ENCODE measurements at regions not wholly inside any gene's neighbourhood (a gene's known extent, or its start where the extent isn't known, plus 50 kb on each side); places are given as distances from the start of the nearest gene placed in this dataset.
"Not testable (repeated sequence)": the region's sequence is repeated elsewhere in the genome, so short reads cannot be mapped to it uniquely, and the experiment has no call there.

GRCh38 chr5:62043289-62044280 lies 262.4 kb upstream of the KIF2A start:
- DNase-seq = no peak

GRCh38 chr5:62044989-62045388 lies 261.0 kb upstream of the KIF2A start:
- no peak for DNase-seq

DNA sequence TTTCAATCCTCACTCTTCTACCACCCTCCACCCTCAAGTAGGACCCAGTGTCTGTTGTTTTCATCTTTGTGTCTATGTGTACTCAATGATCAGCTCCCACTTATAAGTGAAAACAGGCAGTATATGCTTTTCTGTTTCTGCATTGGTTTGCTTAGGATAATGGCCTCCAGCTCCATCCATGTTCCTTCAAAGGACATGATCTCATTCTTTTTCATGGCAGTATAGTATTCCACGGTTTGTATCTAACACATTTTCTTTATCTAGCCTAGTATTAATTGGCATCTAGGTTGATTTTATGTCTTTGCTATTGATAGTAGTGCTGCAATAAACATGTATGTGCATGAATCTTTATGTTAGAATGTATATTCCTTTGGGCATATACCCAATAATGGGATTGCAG lies 259.8 kb upstream of the KIF2A start:
- DNase-seq = no peak

DNA sequence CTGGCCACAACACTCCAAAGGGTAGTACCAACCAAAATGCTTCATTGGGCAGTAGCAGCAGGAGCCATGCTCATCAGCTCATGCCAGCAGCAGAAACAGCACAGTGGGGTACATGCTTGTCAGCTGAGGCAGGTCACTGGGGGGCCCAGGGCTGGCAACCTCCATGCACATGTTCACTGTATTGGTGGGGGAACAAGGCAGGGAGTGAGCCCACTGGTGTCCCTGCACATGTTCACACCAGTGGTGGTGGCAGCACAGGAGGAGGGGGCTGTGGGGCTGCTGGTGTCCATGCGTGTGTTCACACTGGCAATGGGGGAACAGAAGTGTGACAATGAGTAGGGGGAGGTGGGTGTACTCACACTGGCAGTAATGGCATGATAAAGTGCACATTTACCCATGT lies 254.3 kb upstream of the KIF2A start:
- no peak for DNase-seq

DNA sequence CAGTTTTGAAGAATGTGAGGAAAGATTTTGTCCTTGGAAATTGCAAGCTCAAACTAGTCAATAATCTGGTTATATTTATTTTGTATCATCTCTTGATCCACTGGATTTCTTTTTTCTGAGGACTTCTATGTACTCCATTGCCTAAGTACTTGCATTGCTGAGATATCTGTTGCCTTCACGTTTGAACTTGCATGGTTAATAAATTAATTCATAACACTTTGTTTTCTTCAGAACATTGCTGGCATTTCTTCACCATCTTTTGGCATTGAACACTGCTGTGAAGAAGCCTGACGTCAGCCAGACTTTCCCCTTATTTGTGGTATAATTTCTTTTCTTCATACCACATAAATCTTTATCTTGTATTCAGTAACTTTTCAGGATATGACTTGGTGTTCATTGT lies 246.0 kb upstream of the KIF2A start:
- DNase-seq = no peak

- DNase-seq = no peak
Measured at GRCh38 chr5:62065050-62065449, 241.0 kb upstream of the KIF2A start.

DNA sequence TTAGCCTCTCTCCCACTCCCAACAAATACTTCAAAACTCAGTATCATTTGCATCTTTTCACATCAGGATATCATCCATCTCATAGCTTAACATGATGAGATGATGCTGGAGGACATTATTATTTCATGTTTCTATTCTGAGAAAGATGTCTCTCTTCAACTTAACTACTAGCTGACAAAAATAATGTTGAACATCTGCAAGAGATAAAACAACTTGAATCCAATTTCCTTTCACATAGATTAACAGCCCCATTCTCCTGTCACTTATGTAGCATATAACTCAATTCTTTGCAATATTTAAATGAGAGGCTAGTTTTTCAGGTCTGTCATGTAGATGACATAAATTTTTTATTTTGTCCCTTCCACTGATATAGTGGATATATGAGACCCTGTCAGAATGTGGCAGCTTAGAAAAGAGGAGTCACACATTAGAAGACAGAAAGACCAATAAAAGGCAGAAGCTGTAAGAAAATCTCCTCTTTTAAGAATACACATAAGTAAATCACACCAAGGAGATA lies 239.2 kb upstream of the KIF2A start:
- DNase-seq = no peak

DNA sequence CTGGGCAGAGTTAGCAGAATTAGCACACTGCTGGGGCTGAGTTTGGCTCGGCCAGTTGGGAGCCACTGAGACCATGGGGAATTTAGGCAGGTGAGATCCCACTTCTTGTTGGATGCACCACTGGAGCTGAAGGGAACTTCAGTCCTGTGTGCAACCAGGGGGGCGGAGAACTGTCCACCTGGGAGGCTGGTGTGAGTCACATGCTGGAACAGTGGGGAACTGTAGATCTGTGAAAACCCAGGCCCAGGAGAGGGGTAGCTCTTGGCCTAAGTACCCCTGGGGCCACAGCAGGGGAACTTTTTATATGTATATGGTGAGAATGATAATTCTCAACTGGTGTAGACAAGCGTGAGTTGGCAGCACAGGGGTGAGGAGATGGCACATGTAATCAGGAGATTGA lies 237.5 kb upstream of the KIF2A start:
- no peak for DNase-seq

- DNase-seq = no peak
Measured at GRCh38 chr5:62077387-62077786, 228.6 kb upstream of the KIF2A start.

DNA sequence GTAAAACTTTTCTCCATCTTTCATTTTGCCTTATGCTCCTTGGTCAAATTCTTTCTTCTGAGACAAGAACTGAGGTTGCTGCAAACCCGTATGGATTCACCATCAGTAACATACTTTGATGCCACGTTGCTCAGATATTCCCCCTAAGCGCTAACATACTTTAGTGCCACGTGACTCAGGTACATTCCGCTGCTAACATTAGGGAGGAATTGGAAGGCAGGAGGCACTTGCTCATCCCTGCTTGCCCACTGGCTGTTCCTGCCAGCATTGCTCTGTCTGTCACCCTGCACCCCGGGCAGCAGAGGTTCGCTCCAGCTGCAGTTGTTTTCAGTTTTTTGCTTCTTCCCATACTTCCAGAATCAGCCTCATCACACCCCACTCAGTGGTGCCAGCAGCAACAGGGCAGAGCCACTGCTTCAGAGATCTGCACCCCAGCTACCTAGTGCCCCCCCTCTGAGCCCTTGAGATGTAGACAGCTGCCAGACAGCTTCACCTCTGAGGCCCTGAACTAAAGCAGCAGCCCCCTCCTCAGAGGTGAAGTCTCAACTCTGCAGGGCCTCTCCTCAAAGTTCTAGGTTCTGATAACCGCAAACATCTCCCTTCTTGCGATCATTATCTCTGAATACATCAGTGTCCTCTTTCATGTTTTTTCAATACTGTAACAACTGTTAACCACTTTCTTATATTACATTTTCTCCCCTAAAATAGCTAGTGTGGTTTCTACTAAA lies 228.0 kb upstream of the KIF2A start:
- no peak for DNase-seq

DNA sequence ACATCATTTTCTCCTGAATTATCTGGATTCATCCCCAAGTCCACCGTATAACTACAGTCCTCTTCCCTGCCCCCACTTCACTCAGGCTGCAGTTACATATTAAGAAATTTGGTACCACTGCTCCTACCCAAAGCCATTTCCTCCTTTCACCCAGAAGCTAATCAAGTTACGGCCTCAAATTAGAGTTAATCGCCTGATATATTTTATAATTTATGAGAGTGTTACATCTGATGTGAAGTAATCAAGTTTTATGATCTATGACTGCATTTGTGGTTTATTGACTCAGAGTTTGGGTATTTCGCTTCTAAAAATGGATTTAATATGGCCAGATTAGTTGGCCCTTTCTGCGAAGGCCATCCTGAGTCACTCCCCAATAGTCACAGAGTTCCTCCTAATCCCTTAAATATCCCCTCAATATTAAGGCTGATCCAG lies 223.6 kb upstream of the KIF2A start:
- peak; percentile 73 for DNase-seq

DNA sequence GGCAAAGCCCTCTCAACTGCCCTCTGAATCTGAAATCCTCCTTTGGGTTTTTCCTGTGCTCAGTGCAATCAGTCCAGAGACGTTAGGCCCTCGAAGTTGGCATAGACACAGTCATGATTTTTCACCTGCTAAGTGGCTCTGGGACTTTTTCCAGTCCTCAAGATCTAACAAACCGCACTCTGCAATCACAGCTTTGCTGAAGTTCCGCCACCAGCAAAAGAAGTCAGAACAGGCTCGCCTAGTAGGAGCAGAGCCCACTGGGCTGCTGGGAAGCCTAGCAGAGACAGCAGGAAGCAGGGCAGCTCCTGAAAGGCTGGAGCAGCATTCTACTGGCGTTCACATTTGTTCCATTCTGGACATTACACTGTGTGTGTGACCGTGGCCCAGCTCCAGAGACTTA lies 222.8 kb upstream of the KIF2A start:
- DNase-seq = no peak

GRCh38 chr5:62083661-62084060 lies 222.3 kb upstream of the KIF2A start:
- DNase-seq = no peak

DNA sequence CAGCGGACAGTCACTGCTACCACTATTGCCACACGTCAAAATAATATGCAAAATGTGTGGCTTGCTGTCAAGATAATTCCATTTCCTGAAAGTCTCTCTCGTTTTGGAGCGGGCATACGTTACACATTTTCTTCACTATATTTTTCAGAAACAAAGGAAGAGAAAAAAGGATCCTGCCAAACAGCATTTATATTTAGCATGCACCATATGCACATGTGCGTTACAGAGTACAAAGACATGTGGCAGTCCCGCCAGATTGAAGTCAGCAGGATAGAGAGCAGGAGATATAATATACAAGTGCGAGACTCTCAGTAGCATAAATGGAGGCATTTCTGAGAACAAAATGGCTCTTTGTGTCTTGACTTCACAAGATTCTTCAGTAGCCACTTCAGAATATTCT lies 221.6 kb upstream of the KIF2A start:
- no peak for DNase-seq

GRCh38 chr5:62090953-62091352 lies 215.1 kb upstream of the KIF2A start:
- DNase-seq = no peak

GRCh38 chr5:62093411-62093810 lies 212.6 kb upstream of the KIF2A start:
- DNase-seq = no peak

- peak; percentile 41 for DNase-seq
Measured at GRCh38 chr5:62093976-62094375, 212.0 kb upstream of the KIF2A start.

GRCh38 chr5:62097361-62097760 lies 208.6 kb upstream of the KIF2A start:
- DNase-seq = no peak

- no peak for DNase-seq
Measured at GRCh38 chr5:62100201-62100600, 205.8 kb upstream of the KIF2A start.

DNA sequence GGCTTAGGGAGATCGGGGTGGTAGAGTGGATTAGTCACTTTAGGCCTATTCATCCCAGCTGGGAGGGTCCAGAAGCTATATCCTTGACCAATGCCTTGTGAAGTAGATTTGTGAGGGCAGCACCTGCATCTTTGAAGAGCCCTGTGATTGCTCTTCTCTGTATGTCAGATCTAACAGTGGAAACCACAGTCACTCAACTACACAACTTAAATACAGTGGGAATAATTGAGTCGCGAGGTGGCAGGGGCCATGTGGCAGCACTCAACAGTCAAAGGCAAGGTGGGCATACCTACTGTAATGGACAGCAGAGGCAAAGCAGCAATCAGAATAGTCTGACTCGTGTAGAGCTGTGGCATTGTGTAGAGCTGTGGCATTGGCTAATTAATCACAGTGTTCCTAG lies 202.1 kb upstream of the KIF2A start:
- DNase-seq = not testable (repeated sequence)

DNA sequence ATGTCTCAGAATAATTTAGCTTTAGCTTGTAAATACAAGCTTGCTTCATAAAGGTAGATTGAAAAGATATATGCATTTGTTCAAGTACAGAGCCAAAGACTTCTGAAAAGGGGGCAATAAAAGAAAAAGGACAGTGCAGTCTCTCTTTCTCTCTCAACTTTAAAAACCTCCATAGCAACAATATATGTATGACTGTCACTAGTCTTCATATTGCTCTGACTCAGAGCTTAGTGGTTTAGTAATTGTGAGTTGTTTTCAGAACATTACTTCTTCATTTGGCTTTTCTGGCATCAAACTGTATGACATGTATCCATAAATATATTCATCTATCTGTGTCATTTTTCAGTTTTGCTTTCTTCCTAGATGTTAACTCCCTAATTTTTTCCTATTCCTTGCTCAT lies 194.6 kb upstream of the KIF2A start:
- DNase-seq = peak; percentile 12

GRCh38 chr5:62112689-62113228 lies 193.2 kb upstream of the KIF2A start:
- peak; percentile 34 for DNase-seq

GRCh38 chr5:62115014-62115413 lies 191.0 kb upstream of the KIF2A start:
- DNase-seq = peak; percentile 23
